AG08396 (cell line): ENCODE measurements at regions not wholly inside any gene's neighbourhood (a gene's known extent, or its start where the extent isn't known, plus 50 kb on each side); places are given as distances from the start of the nearest gene placed in this dataset.

Experiments used
- DNase-seq: peaks from one replicate; pipeline ENCODE4 v3.0.0; 2012; ENCODE audit warnings: low spot score, mixed read lengths

GRCh38 chr5:148913493-148913892, 87.1 kb downstream of the ADRB2 start:
- DNase-seq = no peak

GRCh38 chr5:148913985-148914431, 87.6 kb downstream of the ADRB2 start:
- peak; percentile 57 for DNase-seq

GRCh38 chr5:148915224-148915817, 88.9 kb downstream of the ADRB2 start:
- no peak for DNase-seq

GRCh38 chr5:148920646-148921288, 94.4 kb downstream of the ADRB2 start:
- no peak for DNase-seq

- no peak for DNase-seq
Observed at GRCh38 chr5:148921350-148921749, 94.9 kb downstream of the ADRB2 start.

GRCh38 chr5:148922606-148923005, 96.2 kb downstream of the ADRB2 start:
- no peak for DNase-seq

GRCh38 chr5:148923023-148923422, 96.6 kb downstream of the ADRB2 start:
- DNase-seq = no peak

- DNase-seq = no peak
Observed at GRCh38 chr5:148924817-148925216, 98.4 kb downstream of the ADRB2 start.

- DNase-seq = no peak
Observed at GRCh38 chr5:148926207-148926606, 99.8 kb downstream of the ADRB2 start.

- no peak for DNase-seq
Observed at GRCh38 chr5:148927307-148927946, 101.0 kb downstream of the ADRB2 start.

GRCh38 chr5:148928141-148928540, 101.7 kb downstream of the ADRB2 start:
- DNase-seq = no peak

- DNase-seq = no peak
Observed at GRCh38 chr5:148931453-148932057, 105.1 kb downstream of the ADRB2 start.

- DNase-seq = no peak
Observed at GRCh38 chr5:148932355-148932935, 106.0 kb downstream of the ADRB2 start.

- DNase-seq = no peak
Observed at GRCh38 chr5:148933903-148934432, 107.6 kb downstream of the ADRB2 start.

- no peak for DNase-seq
Observed at GRCh38 chr5:148934895-148935400, 108.5 kb downstream of the ADRB2 start.

- no peak for DNase-seq
Observed at GRCh38 chr5:148937239-148937638, 110.8 kb downstream of the ADRB2 start.

GRCh38 chr5:148937830-148938521, 111.6 kb downstream of the ADRB2 start:
- no peak for DNase-seq

GRCh38 chr5:148938522-148938882, 112.1 kb downstream of the ADRB2 start:
- no peak for DNase-seq

- DNase-seq = peak; percentile 42
Observed at GRCh38 chr5:148939676-148940075, 113.3 kb downstream of the ADRB2 start.

GRCh38 chr5:148941810-148942209, 115.4 kb downstream of the ADRB2 start:
- DNase-seq = no peak

GRCh38 chr5:148949841-148950470, 112.9 kb downstream of the SH3TC2 start:
- DNase-seq = no peak
